ENCODE measurements at regions not wholly inside any gene's neighbourhood (a gene's known extent, or its start where the extent isn't known, plus 50 kb on each side); places are given as distances from the start of the nearest gene placed in this dataset.

- no peaks in the 10 kb centered on the region for H3K36me3 ChIP-seq
- no peak overlapping the region for H3K4me3 ChIP-seq
- no peaks in the 10 kb centered on the region for H3K4me1 ChIP-seq (replicated peaks)
- no peak for TF ChIP-seq CTCF (IDR thresholded peaks at IDR 0.05)
- TF ChIP-seq POLR2A (IDR thresholded peaks at IDR 0.05): no peak
- TF ChIP-seq POLR2AphosphoS5 (IDR thresholded peaks at IDR 0.05): no peak
- no peak for DNase-seq (ENCODE audit: low spot score)
- no peaks in the 10 kb centered on the region for H3K9me3 ChIP-seq
- H3K27me3 ChIP-seq (replicated peaks; ENCODE audit: insufficient read depth): no peaks in the 10 kb centered on the region
- WGBS: 83% methylated on average over 4 of the region's 4 CpGs
- H3K27ac ChIP-seq: no peak overlapping the region
- intact Hi-C loops (cut with DNase I): no loop called here
Observed at GRCh38 chr12:75641031-75641780, 129.8 kb upstream of the KRR1 start.

- intact Hi-C loops (cut with DNase I): no loop called here
- Histone ChIP-seq H3K27ac (no peak overlapping the region), H3K9me3 (no peaks in the 10 kb centered on the region), H3K4me1 (replicated peaks) (no peaks in the 10 kb centered on the region), H3K36me3 (no peaks in the 10 kb centered on the region), H3K4me3 (no peak overlapping the region), H3K27me3 (replicated peaks; ENCODE audit: insufficient read depth) (no peaks in the 10 kb centered on the region)
- TF ChIP-seq POLR2AphosphoS5 (IDR thresholded peaks at IDR 0.05) (no peak), CTCF (IDR thresholded peaks at IDR 0.05) (no peak), POLR2A (IDR thresholded peaks at IDR 0.05) (no peak)
- WGBS: 85% methylated on average over 7 of the region's 7 CpGs
- DNase-seq (ENCODE audit: low spot score): no peak
Observed at GRCh38 chr12:75638792-75639191, 127.4 kb upstream of the KRR1 start.

- 83% methylated on average over 4 of the region's 4 CpGs for WGBS
- no peaks in the 10 kb centered on the region for H3K9me3 ChIP-seq
- H3K4me1 ChIP-seq (replicated peaks): no peaks in the 10 kb centered on the region
- intact Hi-C loops (cut with DNase I): no loop called here
- no peak for DNase-seq (ENCODE audit: low spot score)
- TF ChIP-seq POLR2AphosphoS5 (IDR thresholded peaks at IDR 0.05) (no peak), POLR2A (IDR thresholded peaks at IDR 0.05) (no peak), CTCF (IDR thresholded peaks at IDR 0.05) (no peak)
- H3K36me3 ChIP-seq: no peaks in the 10 kb centered on the region
- H3K4me3 ChIP-seq: no peak overlapping the region
- H3K27me3 ChIP-seq (replicated peaks; ENCODE audit: insufficient read depth): no peaks in the 10 kb centered on the region
- H3K27ac ChIP-seq: no peak overlapping the region
Observed at GRCh38 chr12:75636607-75637006, 125.2 kb upstream of the KRR1 start.

GRCh38 chr12:75635606-75636444 lies 124.4 kb upstream of the KRR1 start:
- 51% methylated on average over 6 of the region's 6 CpGs for WGBS
- H3K4me3 ChIP-seq: no peak overlapping the region
- no peak overlapping the region for H3K27ac ChIP-seq
- no peak for TF ChIP-seq POLR2A (IDR thresholded peaks at IDR 0.05)
- TF ChIP-seq CTCF (IDR thresholded peaks at IDR 0.05): no peak
- no peaks in the 10 kb centered on the region for H3K27me3 ChIP-seq (replicated peaks; ENCODE audit: insufficient read depth)
- H3K36me3 ChIP-seq: no peaks in the 10 kb centered on the region
- H3K4me1 ChIP-seq (replicated peaks): no peaks in the 10 kb centered on the region
- intact Hi-C loops (cut with DNase I): no loop called here
- DNase-seq (ENCODE audit: low spot score): no peak
- no peaks in the 10 kb centered on the region for H3K9me3 ChIP-seq

Measured in prostate gland (tissue), 2 donors.